HG03175 (cell line): ENCODE measurements at regions not wholly inside any gene's neighbourhood (a gene's known extent, or its start where the extent isn't known, plus 50 kb on each side); places are given as distances from the start of the nearest gene placed in this dataset.

ENCODE experiments used
- ATAC-seq: cut with Tn5 transposase; IDR thresholded peaks from one replicate; pipeline ENCODE4 v1.9.1; 2021; ENCODE audit warnings: mild to moderate bottlenecking, moderate library complexity; ENCODE audit not compliant: unreplicated experiment

GRCh38 chr7:42338231-42338915, 101.4 kb upstream of the GLI3 start:
- no peak for ATAC-seq

GRCh38 chr7:42337225-42337905, 100.4 kb upstream of the GLI3 start:
- ATAC-seq: no peak

GRCh38 chr7:42332605-42333222, 95.7 kb upstream of the GLI3 start:
- no peak for ATAC-seq

GRCh38 chr7:42319631-42320030, 82.6 kb upstream of the GLI3 start:
- no peak for ATAC-seq

GRCh38 chr7:42315631-42316030, 78.6 kb upstream of the GLI3 start:
- no peak for ATAC-seq

- ATAC-seq: no peak
These were observed 78.1 kb upstream of the GLI3 start for GRCh38 chr7:42315103-42315502.

GRCh38 chr7:42314696-42315095, 77.7 kb upstream of the GLI3 start:
- no peak for ATAC-seq

GRCh38 chr7:42311195-42311594, 74.2 kb upstream of the GLI3 start:
- ATAC-seq: no peak

- ATAC-seq: no peak
These were observed 56.0 kb upstream of the GLI3 start for GRCh38 chr7:42292991-42293521.

- ATAC-seq: no peak
These were observed 52.5 kb upstream of the GLI3 start for GRCh38 chr7:42289473-42289872.
